IMR-90 (cell line): ENCODE measurements at regions not wholly inside any gene's neighbourhood (a gene's known extent, or its start where the extent isn't known, plus 50 kb on each side); places are given as distances from the start of the nearest gene placed in this dataset.

Experiments used
- ATAC-seq: fragments of 200-7000 bp; cut with Tn5 transposase; 2 replicates; pipeline ENCODE4 v1.9.1; 2020; ENCODE audit warnings: low read depth, mild to moderate bottlenecking, moderate library complexity
- BruUV-seq: library from RNA; stranded (reverse); fragments of 400-500 nt; replicated peaks from 2 replicates; lab custom pipeline; 2021; lab: Mats Ljungman, UMichigan
- CTCF ChIA-PET: fragments of 300-600 bp; formaldehyde crosslinking; extraction: SDS; loops from one replicate; lab custom pipeline; 2021; ENCODE audit warnings: antibody characterized with exemption; lab: Yijun Ruan, JAX
- POLR2A ChIA-PET: fragments of 300-600 bp; sonication (Branson Sonifier 250); formaldehyde crosslinking; loops from one replicate; lab custom pipeline; 2022; ENCODE audit warnings: antibody characterized with exemption; ENCODE audit not compliant: unreplicated experiment; lab: Charles Lee
- DNase-seq: peaks from one replicate; pipeline ENCODE4 v3.0.0; 2013
- H2AFZ ChIP-seq: replicated peaks from 2 replicates; pipeline ENCODE3; 2013; ENCODE audit warnings: low read length, mild to moderate bottlenecking; ENCODE audit not compliant: poor library complexity
- H2AK5ac ChIP-seq: 2 replicates; pipeline ENCODE4 v1.6.1; 2013; ENCODE audit warnings: low read depth, low read length, inconsistent platforms
- H2AK9ac ChIP-seq: replicated peaks from 2 replicates; pipeline ENCODE3; 2013; ENCODE audit warnings: mild to moderate bottlenecking, low read depth, low read length, moderate library complexity; ENCODE audit not compliant: poor library complexity
- H2BK120ac ChIP-seq: 2 replicates; pipeline ENCODE4 v1.6.1; 2013; ENCODE audit warnings: low read depth, low read length, inconsistent platforms
- H2BK15ac ChIP-seq: 3 replicates; pipeline ENCODE4 v1.6.1; 2013; ENCODE audit warnings: low read depth, low read length, inconsistent platforms
- H2BK20ac ChIP-seq: 2 replicates; pipeline ENCODE4 v1.6.1; 2013; ENCODE audit warnings: low read depth, mild to moderate bottlenecking, inconsistent platforms, low read length, moderate library complexity
- H2BK5ac ChIP-seq: 2 replicates; pipeline ENCODE4 v1.6.1; 2013; ENCODE audit warnings: mild to moderate bottlenecking, low read depth, low read length, inconsistent platforms; ENCODE audit not compliant: poor library complexity, severe bottlenecking
- H3K14ac ChIP-seq: replicated peaks from 2 replicates; pipeline ENCODE4 v1.6.1; 2013; ENCODE audit warnings: low read depth, low read length, inconsistent platforms
- H3K18ac ChIP-seq: 2 replicates; pipeline ENCODE4 v1.6.1; 2013; ENCODE audit warnings: low read depth, low read length, control low read depth
- H3K23ac ChIP-seq: 2 replicates; pipeline ENCODE4 v1.6.1; 2013; ENCODE audit warnings: low read depth, low read length, inconsistent platforms
- H3K27ac ChIP-seq: 2 replicates; pipeline ENCODE4 v1.5.1; 2013; ENCODE audit warnings: mild to moderate bottlenecking, control low read depth, low read length; ENCODE audit not compliant: insufficient read depth
- H3K27me3 ChIP-seq: 2 replicates; pipeline ENCODE4 v1.6.1; 2013; ENCODE audit warnings: low read length; ENCODE audit not compliant: control insufficient read depth, insufficient read depth
- H3K36me3 ChIP-seq: 2 replicates; pipeline ENCODE4 v1.6.1; 2013; ENCODE audit warnings: low read length, mixed read lengths; ENCODE audit not compliant: control insufficient read depth, insufficient read depth
- H3K4ac ChIP-seq: 2 replicates; pipeline ENCODE4 v1.6.1; 2013; ENCODE audit warnings: low read depth, low read length, inconsistent platforms
- H3K4me1 ChIP-seq: 2 replicates; pipeline ENCODE4 v1.6.1; 2013; ENCODE audit warnings: low read length, mixed read lengths; ENCODE audit not compliant: control insufficient read depth, insufficient read depth
- H3K4me2 ChIP-seq: 2 replicates; pipeline ENCODE4 v1.6.1; 2013; ENCODE audit warnings: low read depth, mild to moderate bottlenecking, control low read depth, low read length, moderate library complexity
- H3K4me3 ChIP-seq: 2 replicates; pipeline ENCODE4 v1.5.1; 2013; ENCODE audit warnings: low read depth, mild to moderate bottlenecking, control low read depth, low read length, moderate library complexity; ENCODE audit not compliant: insufficient read depth
- H3K56ac ChIP-seq: 2 replicates; pipeline ENCODE4 v1.6.1; 2013; ENCODE audit warnings: low read length, inconsistent platforms; ENCODE audit not compliant: insufficient read depth; ENCODE audit errors: extremely low read depth
- H3K79me1 ChIP-seq, 2 experiments: 2 replicates each; pipeline ENCODE4 v1.6.1; 2013; ENCODE audit warnings: low read length in 2 of 2, inconsistent platforms in 1 of 2, low read depth in 1 of 2
- H3K9ac ChIP-seq: 2 replicates; pipeline ENCODE4 v1.6.1; 2013; ENCODE audit warnings: low read depth, low read length, control low read depth
- H3K9me1 ChIP-seq: 2 replicates; pipeline ENCODE4 v1.6.1; 2013; ENCODE audit warnings: low read length, inconsistent platforms; ENCODE audit not compliant: insufficient read depth
- H3K9me3 ChIP-seq: 2 replicates; pipeline ENCODE4 v1.6.1; 2013; ENCODE audit warnings: low read length; ENCODE audit not compliant: control insufficient read depth, insufficient read depth
- H4K20me1 ChIP-seq: 2 replicates; pipeline ENCODE4 v1.6.1; 2013; ENCODE audit warnings: low read length, inconsistent platforms; ENCODE audit not compliant: insufficient read depth
- H4K5ac ChIP-seq: 2 replicates; pipeline ENCODE4 v1.6.1; 2013; ENCODE audit warnings: mild to moderate bottlenecking, low read depth, low read length, control low read depth
- H4K8ac ChIP-seq, 2 experiments: 2 replicates each; pipeline ENCODE4 v1.6.1; 2013; ENCODE audit warnings: low read depth in 2 of 2, low read length in 2 of 2, control low read depth in 1 of 2, inconsistent platforms in 1 of 2
- H4K91ac ChIP-seq: 2 replicates; pipeline ENCODE4 v1.6.1; 2013; ENCODE audit warnings: low read depth, low read length, inconsistent platforms; ENCODE audit not compliant: insufficient read depth
- MAFK ChIP-seq: IDR thresholded peaks from 2 replicates; pipeline ENCODE4 v1.6.1; 2012; ENCODE audit warnings: low read depth, low read length, improper control_type of control experiment
- MAZ ChIP-seq: IDR thresholded peaks from 2 replicates; pipeline ENCODE4 v1.6.1; 2012; ENCODE audit warnings: low read depth, mild to moderate bottlenecking, low read length, improper control_type of control experiment, moderate library complexity, borderline replicate concordance
- WGBS, 2 experiments: methylation state at CpG; one replicate each; pipeline versions ENCODE4 v1.1.5 to v1.1.7; 2013; ENCODE audit warnings: missing lambda C conversion rate in 2 of 2; ENCODE audit not compliant: insufficient read length in 1 of 2; ENCODE audit errors: extremely low coverage in 2 of 2; 5-methylcytosine and 5-hydroxymethylcytosine counted together
- dilution Hi-C: fragments of 300-500 bp; cut with HindIII; formaldehyde crosslinking; loops from one replicate; pipeline ENCODE4 v1.14.3; 2018; ENCODE audit warnings: low sequenced_read_pairs; ENCODE audit not compliant: unreplicated experiment
- in situ Hi-C: fragments of 300-500 bp; cut with MboI; formaldehyde crosslinking; loops from 3 replicates; pipeline ENCODE4 v1.14.3; 2019; ENCODE audit warnings: low sequenced_read_pairs, inconsistent platforms, mixed read lengths
- intact Hi-C: fragments of 100-400 bp; cut with micrococcal nuclease; formaldehyde crosslinking; loops from 2 replicates; pipeline ENCODE4 v1.10.0; 2022

GRCh38 chr20:39941245-39941644, 747.8 kb downstream of the MAFB start:
- TF ChIP-seq MAFK (no peak), MAZ (no peak)
- dilution Hi-C loops = no loop called here
- Histone ChIP-seq H4K20me1 (no peaks in the 10 kb centered on the region), H2BK5ac (no peak overlapping the region), H2AFZ (no peak overlapping the region), H3K27ac (no peak overlapping the region), H3K4me3 (no peak overlapping the region), H3K36me3 (no peaks in the 10 kb centered on the region), H4K8ac (no peak overlapping the region), H4K5ac (no peak overlapping the region), H3K14ac (no peak overlapping the region), H4K91ac (no peak overlapping the region), H3K9ac (no peak overlapping the region), H3K4ac (no peak overlapping the region), H3K18ac (no peak overlapping the region), H3K56ac (no peak overlapping the region), H3K4me2 (no peak overlapping the region), H3K27me3 (no peaks in the 10 kb centered on the region), H3K23ac (no peak overlapping the region), H3K4me1 (no peaks in the 10 kb centered on the region), H2BK15ac (no peak overlapping the region), H2BK20ac (no peak overlapping the region), H3K79me1 (no peaks in the 10 kb centered on the region), H2AK5ac (no peak overlapping the region), H2BK120ac (no peak overlapping the region), H3K9me1 (no peaks in the 10 kb centered on the region), H3K9me3 (no peaks in the 10 kb centered on the region), H2AK9ac (no peak overlapping the region)
- ChIA-PET POLR2A (no interaction called here), CTCF (no interaction called here)
- intact Hi-C loops = no loop called here
- BruUV-seq = no TSS peak
- WGBS, 2 experiments = no CpG with 5 or more reads among the region's 1 CpG
- DNase-seq (no peak), ATAC-seq (no peak)
- in situ Hi-C loops = no loop called here
